PC-3 (cell line): ENCODE measurements at regions not wholly inside any gene's neighbourhood (a gene's known extent, or its start where the extent isn't known, plus 50 kb on each side); places are given as distances from the start of the nearest gene placed in this dataset.

ENCODE experiments used
- CTCF ChIP-seq: fragments of 300-600 bp; sonication (generic); conservative IDR thresholded peaks from 2 replicates; pipeline ENCODE4 v1.5.1; 2017; ENCODE audit warnings: antibody characterized with exemption, low read depth, mild to moderate bottlenecking, low read length
- EZH2 ChIP-seq: fragments of 300-600 bp; sonication (generic); IDR thresholded peaks from one replicate; pipeline ENCODE4 v1.6.1; 2017; ENCODE audit warnings: antibody characterized with exemption, mild to moderate bottlenecking, low read length; ENCODE audit not compliant: unreplicated experiment

- TF ChIP-seq CTCF: no peak
- TF ChIP-seq EZH2: no peak
Measured at GRCh38 chr3:30372837-30373236, 233.6 kb upstream of the TGFBR2 start.
